CD4-positive, alpha-beta T cell treated with Interleukin-17A for 1 hour (primary cell): ENCODE measurements at regions not wholly inside any gene's neighbourhood (a gene's known extent, or its start where the extent isn't known, plus 50 kb on each side); places are given as distances from the start of the nearest gene placed in this dataset.
"Not testable (repeated sequence)": the region's sequence is repeated elsewhere in the genome, so short reads cannot be mapped to it uniquely, and the experiment has no call there.

Experiments used
- DNase-seq: peaks from one replicate; pipeline ENCODE4 v3.0.0-alpha.2; 2020

DNA sequence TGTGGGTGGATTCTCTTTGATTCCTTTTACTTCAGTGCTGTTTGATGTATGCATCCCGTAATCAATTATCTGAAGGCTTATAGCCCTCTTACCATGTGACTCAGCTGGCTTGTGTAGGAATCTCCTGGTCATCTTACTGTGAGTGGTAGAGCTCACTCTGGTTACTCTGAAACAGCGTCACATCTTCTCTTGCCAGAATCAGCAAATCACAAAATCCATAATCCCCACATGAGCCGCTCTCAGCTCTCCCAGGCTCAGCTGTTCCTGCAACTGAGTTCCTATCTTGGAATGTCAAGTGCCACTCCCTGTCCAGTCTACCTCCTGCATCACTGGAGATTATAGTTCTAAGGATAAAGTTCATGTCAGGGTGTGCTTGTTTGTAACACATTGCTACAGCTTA lies 278.0 kb downstream of the FBXO8 start:
- no peak for DNase-seq

DNA sequence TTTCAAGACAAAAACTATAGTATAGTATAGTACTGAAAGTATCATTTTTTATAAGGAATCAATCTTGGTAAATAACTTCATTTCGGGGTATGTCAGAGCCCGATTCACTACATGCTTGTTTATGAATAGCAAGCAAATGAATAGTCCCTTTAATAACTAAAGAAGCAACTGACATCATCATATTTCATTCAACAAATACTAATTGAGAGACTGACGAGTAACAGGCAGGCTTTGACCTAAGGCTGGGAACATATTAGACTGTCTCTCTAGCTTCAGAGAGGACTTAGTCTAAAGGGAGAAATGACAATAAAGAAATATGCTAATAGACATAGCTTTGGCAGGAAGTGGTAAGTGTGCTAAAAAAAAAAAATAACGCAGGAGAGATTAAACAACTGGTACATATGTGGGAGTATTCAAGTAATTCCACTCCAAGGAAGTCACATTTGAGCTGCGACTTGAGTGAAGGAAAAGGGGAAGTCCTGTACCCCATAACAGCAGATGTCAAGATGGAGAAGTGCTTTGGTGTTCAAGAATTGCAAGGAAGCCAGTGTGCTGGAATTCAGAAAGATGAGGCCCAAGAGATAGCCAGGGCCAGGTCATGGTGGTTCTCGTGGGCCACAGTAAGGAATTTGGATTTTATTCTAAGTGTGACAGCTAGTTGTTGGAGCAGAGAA lies 284.9 kb downstream of the FBXO8 start:
- DNase-seq: no peak

DNA sequence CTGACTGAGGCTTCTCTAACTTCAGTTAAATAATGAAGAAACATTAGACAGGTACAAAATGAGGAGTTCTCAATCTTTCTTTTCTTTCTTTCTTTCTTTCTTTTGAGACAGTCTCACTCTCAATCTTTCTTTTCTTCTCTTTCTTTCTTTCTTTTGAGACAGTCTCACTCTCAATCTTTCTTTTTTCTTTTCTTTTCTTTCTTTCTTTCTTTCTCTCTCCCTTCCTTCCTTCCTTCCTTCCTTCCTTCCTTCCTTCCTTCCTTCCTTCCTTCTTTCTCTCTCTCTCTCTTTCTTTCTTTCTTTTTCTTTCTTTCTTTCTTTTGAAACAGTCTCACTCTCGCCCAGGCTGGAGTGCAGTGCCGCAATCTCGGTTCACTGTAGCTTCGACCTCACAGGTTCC lies 287.7 kb downstream of the FBXO8 start:
- DNase-seq: not testable (repeated sequence)

DNA sequence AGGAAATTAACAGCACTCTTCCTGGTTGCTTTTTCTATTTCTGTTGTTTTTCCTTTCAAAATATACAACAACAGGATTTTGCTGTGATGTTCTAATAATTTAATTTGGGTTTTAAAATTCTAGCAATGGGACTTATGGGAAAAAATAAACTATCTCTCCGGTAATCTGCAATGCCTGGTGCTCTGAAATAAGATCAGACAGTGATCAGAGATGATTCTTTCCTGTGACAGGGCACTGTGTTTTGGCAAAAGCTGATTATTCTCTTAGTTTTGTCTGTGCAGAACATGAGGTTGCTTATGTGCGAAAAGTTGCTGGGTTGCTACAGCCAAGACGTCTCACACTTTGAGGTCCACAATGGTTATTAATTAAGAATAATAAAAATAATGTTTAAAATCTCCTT lies 291.7 kb downstream of the FBXO8 start:
- DNase-seq: no peak

DNA sequence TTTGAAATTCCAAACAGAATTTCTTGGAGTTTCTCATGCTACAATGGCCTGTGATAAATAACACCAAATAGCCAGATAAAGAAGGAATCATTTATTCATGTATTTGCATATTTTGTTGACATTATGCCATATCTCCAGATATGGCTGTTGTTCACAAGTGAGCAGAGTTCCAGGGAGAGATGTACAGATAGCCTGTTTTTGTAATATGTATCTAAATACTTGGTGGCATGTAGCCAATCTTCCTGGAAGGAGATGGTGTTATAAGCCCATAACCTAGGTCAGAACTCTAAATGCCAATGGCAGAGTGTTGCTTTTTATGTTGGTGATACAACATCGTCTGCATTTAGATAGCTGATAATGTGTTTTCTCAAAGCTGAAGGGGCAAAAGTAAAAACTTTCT lies 292.2 kb downstream of the FBXO8 start:
- no peak for DNase-seq

DNA sequence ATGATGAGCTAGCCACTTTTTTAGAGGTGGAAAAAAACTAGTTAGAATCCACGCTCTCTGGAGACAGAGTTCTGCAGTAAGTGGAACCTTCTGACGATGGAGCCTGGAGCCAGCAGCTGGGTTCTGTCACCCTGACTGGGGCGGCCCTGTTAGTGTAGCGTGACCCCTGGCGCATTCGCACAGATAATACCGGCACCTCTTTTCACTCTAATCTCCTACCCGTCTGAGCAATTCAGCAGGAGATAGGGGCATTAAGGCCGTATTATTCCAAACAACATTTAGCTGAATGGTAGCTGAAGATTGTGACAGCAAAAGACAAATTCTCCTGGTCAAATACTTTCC lies 292.6 kb downstream of the FBXO8 start:
- DNase-seq: no peak

DNA sequence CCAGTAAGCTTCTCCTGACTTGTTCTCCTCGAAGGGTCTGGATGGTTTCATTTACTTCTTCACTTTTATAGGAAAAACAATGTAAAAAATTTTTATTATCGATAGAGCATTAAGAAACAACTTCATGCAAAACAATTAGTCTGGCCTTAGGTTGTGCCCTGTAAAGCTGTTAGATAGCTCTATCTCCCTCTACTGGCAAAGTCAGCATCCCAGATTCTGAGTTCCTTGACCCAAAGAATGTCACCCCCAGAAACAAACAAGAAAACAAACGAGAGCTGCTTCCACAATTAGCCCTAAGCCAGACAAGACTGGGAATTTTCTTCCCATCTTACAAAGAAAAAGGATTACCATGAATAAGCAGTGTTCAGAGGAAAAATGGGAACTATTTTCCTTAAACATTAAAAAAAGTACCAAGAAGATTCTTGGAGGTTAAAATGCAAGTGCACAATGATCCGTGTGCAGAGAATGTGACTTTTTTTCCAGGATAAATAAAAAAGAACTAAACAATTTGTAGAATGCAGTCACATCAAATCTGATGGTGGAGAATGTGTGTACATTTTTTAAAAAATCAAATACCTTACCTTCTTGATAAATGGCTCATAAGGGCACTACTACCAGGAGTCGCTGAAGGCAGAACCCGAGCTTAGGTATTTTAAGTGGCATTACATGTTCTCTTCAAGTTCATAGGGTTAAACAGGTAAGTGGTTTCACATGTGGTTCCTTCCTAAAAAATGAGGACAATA lies 293.2 kb downstream of the FBXO8 start:
- no peak for DNase-seq

DNA sequence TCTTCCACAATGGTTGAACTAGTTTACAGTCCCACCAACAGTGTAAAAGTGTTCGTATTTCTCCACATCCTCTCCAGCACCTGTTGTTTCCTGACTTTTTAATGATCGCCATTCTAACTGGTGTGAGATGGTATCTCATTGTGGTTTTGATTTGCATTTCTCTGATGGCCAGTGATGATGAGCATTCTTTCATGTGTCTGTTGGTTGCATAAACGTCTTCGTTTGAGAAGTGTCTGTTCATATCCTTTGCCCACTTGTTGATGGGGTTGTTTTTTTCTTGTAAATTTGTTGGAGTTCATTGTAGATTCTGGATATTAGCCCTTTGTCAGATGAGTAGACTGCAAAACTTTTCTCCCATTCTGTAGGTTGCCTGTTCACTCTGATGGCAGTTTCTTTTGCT lies 319.9 kb downstream of the FBXO8 start:
- DNase-seq: not testable (repeated sequence)

DNA sequence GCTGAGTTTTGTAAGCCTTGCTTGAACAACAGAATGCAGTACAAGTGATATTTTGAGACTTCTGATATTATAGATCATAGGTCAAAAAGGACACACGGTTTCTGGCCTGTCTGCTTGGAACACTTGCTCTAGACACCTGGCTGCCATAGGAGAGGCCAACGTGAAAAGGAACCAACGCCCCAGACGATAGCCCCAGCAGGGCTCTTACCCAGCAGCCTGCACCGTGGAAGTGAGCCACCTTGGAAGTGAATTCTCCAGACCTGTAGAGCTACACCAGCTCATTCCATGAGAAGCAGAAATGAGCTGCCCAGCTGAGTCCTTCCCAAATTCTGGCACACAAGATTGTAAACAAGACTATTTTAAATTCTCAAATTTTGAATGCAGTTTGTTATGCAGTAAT lies 323.1 kb downstream of the FBXO8 start:
- no peak for DNase-seq

DNA sequence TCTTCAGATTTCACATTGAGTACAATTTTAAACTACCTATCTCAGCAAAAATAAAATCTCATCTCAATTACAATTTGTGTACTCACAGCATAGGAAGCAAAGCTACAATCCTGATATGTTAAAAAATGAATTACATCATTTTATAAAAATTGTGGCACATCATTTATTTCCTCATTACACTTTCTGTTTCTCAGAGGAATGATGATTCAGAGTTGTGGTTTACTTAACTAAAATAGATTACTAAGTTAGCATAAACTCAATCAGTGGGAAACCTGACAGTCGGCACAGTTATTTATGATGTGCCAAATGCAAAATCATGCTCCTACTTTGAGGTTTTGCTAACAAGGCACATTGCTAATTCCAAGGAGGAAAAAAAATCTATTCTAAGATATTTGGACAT lies 325.0 kb downstream of the FBXO8 start:
- no peak for DNase-seq

DNA sequence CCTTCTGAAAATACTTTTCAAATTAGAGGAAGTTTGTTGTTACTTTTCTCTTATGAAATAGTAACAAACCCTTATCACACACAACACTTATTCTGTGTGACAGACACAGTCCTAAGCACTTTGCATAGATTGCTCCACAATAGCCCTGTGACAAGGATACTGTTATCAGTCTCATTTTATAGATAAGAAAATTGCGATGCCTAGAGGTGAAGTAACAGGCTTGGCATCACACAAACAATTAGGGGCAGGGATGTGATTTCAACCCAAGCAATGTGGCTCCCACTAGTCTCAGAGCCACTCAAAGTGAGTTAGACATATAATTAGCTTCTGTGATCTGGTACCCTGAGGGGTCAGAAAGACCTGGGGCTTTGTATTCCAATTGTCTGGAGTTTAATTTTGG lies 339.9 kb downstream of the FBXO8 start:
- no peak for DNase-seq

DNA sequence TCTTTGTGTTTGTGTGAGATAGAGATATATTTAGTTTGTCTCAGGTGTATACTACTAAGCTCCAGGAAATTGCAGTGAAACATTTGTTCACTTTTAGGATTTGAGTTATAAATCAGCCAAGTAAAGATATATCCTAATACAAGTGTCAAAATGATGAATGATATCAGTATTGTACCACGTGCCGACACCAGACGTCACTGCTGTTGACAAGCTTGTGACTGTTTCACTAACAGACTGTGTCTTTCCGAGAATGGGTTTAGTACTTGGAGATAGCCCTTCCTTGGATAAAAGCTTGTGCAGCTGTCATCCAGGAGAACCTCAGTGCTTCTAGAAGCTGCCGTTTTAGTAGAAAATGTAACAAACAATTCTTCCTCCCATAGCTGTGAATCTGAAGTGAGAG lies 343.3 kb downstream of the FBXO8 start:
- no peak for DNase-seq

DNA sequence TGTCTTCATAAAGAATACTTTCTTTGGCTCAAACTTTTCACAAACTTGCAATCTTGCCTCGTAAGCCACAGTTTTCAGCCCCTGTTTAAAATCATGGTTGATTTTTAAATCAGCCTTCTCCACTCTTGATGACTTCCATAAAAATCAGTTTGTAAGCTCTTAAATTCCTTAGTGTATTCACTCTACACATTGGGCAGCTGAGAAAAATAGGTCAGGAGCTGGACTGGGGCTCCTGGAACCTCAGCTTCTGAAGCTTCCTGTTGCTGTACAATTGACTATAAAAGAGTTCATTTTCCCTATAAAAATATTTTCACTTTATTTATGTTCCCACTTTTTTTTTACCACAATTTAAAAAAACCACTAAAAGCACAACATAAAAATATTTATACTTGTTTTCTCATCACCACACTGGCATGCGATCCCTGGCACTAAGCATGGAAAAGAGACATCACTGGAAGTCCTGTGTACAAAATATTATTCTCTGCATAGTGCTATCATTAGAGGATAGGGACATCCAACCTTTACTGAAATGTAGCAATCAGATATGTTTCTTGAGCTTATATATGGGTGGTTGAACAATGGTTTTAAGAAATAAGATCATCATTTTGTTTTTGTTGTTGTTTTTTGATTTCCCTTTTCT lies 345.7 kb downstream of the FBXO8 start:
- no peak for DNase-seq

DNA sequence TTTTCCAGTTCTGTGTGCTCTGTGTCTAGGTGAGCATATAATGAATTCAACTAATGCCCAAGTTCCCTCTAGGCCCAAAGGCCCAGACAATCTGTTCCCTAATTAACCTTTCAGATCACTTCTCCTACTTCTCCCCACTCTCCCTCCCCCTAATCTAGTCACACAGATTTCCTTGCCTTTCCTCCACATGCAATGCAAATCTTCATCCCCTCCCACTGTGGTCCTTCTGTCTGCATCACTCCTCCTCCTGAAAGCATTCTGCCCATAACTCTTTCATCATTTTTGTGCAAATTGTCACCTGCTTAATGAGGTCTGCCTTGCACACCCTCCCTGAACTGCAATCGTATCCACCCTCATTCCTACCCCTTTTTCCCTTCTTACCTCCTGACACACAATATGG lies 346.6 kb downstream of the FBXO8 start:
- DNase-seq: no peak

DNA sequence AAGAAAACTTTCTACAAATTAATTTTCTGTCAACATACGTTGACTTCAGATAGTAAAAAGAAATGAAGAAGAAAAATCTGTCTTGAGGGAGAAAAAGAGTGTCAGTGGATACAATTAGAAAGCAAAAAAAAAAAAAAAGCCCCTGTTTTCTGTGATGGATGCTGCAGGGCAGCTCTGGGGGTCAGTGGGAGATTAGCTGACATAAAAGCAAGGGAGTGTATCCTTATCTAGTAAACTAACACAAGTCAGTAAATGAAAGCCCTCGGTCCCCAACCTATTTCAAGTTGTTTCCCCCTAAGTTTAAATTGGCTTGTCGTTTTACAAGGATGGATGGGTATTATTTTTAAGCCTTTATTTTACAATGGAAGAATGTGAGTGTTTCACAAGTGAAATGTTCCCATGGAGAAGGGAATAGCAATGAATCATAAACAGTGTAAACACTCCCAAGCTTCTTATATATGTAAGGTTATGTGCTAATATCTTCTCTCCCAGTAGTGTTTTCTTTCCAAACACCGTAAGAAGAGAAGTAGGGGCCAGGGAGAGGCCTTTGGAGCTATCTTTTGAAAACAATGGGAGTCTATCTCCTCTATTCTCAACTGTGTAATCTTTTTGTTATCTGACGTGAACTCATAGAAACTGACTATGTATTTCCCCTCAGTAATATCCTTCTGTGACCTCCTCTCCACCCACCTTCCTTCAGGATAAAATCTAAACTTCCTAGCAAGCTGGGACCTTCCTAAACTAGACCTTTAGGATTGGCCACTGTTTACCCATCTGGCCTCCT lies 347.7 kb downstream of the FBXO8 start:
- DNase-seq: no peak

DNA sequence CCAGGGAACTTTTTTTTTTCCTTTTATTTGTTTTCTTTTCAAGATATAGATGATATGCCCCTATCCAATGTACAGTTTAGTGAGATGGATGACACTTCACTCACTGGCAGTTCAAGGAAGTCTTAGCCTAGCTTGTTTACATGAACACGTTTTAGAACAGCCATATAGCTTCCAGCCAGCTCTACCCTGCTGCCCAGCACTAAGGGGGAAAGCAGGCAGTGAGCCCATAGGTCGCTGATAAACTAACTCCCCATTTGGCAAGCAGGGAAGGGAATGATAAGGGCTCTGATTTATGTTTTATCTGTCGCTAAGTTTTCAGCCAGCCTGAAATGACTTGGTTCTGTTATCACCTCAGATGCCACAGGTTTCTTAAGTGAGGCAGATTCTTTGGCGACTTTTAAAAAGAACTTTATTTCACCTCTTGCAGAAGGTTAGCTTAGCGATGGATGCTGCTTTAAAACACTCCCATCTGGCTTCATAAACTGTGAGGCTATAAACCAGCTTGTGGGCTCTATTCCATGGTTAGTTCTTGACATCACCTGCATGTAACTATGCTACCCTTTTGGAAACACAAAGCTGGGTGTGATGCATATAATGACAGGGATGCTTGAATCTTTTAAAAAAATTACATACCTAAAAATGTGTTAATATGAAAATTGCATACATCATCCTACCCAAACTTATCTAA lies 348.4 kb downstream of the FBXO8 start:
- no peak for DNase-seq

DNA sequence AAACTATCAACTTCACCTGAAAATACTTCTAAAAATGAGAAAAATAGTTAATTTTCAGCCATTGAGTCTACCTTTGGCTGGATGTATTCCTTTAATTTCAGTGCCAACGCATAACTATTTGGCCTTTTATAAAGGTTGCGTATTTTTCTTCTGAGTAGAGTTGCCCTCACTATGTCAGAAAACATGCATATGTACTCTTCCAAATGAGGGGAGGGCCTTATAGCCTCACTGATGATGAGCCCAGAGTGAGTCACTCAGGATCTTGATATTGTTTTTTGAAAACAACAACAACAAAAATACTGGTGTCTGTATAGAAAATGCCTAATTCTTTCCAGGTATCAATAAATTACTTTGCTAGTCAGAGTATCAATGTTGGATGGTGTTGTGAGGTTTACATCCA lies 349.3 kb downstream of the FBXO8 start:
- no peak for DNase-seq

DNA sequence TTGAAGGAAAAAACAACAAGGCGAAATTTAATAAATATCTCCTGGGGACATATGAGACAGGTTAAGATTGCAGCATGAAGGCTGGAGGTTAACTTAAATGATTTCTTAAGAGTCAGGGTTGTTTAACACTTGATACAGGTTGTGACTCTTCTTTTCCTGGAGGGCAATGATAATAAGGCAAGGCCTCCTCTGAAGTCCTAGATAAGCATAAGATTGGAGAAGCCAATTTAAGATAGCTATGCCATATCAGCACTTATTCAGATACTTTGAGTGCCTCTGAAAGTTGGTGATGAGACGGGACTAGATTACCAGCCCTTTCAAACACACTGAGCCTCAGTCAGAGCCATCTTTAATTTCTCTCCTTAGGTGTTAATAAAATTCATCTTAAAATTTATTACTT lies 350.8 kb downstream of the FBXO8 start:
- DNase-seq: no peak

DNA sequence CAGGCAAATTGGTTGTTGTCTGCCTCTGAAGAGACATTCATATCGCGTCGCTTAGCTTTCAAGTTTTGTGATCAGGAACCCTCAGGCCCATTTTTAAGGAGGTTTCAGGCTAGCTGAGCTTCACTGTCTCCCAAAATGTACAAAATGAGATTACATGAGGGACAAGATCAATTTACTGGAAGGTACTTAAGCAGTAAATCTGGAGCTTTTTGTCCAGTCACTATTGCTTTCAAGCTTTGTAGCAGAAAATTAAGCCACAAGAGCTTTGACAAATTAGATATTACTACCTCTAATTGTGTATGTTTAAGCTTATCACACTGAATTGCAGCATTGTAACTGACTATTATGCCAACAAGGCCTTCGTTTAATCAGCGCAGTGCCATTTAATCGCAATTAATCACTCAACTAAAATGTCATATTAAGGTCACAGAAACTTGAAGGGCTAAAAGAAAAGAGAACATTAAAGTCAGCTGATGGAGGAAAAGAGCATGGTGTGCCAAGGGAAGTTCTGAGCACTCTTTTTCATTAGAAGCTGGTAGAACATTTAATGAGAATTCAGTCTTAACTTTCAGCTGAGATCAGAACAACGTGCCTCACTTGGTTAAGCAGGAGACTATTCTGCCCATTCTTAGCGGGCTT lies 353.0 kb downstream of the FBXO8 start:
- DNase-seq: no peak

DNA sequence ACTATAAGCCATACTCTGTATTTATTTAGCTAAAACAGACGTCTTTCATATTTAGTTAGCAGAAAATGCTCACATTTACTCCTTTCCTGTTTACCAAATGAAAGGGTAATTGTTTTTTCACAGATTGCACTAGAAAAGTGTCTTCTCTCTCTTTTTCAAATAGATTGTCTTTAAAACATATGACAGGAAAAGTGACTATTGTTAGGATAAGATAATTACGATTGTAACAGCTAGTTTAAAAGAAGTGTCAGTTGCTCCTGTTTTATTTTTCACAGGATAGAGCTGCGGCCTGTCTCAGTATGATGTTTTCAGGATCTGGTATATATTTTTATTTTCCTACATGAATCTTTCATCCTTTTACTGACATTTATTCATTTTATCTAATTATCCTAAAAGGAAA lies 353.5 kb downstream of the FBXO8 start:
- DNase-seq: no peak

DNA sequence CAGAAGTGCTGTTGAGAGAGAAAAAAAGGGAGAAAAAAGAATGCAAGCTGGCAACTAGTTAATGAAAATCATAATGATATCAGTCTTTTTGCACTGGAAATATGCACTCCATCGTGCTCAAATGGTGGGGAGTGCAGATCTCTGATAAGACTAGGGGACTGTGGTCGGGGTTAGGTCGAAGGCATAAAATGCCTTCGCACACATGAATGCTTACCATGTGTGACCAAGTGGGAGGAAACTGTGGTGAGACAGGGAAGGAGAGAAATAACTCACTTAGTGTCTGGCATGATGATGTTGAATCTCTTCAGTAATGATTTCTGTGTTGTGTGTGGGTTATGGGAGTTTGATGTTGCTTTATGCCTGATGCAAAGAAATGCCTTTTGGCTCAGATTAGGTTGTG lies 358.9 kb downstream of the FBXO8 start:
- no peak for DNase-seq

DNA sequence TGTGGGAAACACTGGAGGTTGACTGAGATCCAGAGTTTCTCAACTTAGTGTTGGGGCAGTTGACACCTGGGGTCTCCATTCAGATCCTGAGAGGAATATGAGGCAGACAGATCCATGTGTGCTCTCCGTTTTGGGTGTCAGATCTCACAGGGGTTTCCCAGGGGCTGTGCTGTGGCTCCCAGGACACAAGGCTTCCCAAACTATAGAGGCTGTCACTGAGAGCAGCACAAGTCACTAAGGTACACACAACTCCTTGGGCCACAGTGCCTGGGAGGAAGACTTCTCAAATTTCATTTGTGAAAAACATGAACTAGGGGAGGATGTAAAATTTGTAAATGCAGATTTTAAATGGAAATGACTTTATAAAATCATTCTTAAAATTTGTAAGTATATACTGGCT lies 363.6 kb downstream of the FBXO8 start:
- DNase-seq: no peak

DNA sequence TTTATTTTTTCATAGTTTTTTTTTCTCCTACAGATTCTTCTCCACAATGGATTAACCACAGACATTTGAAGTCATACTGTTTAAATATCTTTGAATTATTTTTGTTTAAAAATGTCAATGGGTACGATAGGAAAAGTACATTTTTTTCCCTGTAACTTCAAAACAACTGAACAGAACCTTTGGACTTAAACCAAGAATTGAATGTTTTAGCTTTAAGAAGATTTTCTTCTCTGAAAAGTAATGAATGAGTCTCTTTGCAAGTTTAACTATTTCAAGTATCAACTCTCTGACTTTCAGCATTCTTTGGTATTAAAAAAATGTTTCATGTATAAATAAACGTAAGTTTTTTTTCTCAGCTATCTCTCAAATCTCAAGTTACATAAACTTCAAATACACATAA lies 364.3 kb downstream of the FBXO8 start:
- DNase-seq: no peak
